ENCODE measurements at regions not wholly inside any gene's neighbourhood (a gene's known extent, or its start where the extent isn't known, plus 50 kb on each side); places are given as distances from the start of the nearest gene placed in this dataset.

- DNase-seq (ENCODE audit: low read depth in 2 of 2), result no peak
These were observed 335.3 kb downstream of the MAF start for GRCh38 chr16:79265196-79265595.

- DNase-seq (ENCODE audit: low read depth in 2 of 2), result no peak
These were observed 336.1 kb downstream of the MAF start for GRCh38 chr16:79264237-79265109.

- no peak for DNase-seq (ENCODE audit: low read depth in 2 of 2)
These were observed 337.1 kb downstream of the MAF start for GRCh38 chr16:79263425-79263824.
